A673 (cell line): ENCODE measurements at regions not wholly inside any gene's neighbourhood (a gene's known extent, or its start where the extent isn't known, plus 50 kb on each side); places are given as distances from the start of the nearest gene placed in this dataset.

Source experiments
- BruUV-seq: library from RNA; stranded (reverse); fragments of 400-500 nt; replicated peaks from 2 replicates; lab custom pipeline; 2021; lab: Mats Ljungman, UMichigan
- CTCF ChIA-PET: fragments of 300-600 bp; sonication (Branson Sonifier 250); formaldehyde crosslinking; loops from one replicate; lab custom pipeline; 2022; ENCODE audit warnings: antibody characterized with exemption; lab: Charles Lee
- POLR2A ChIA-PET: fragments of 300-600 bp; sonication (Branson Sonifier 250); formaldehyde crosslinking; loops from one replicate; lab custom pipeline; 2022; ENCODE audit warnings: antibody characterized with exemption; ENCODE audit not compliant: low non-redundant PET; lab: Charles Lee
- DNase-seq: peaks from one replicate; pipeline ENCODE4 v3.0.0-alpha.2; 2015; ENCODE audit warnings: low spot score
- H3K27ac ChIP-seq: fragments of 200-600 bp; sonication (generic); 2 replicates; pipeline ENCODE4 v1.5.1; 2016; ENCODE audit warnings: mixed run types, low read depth, mild to moderate bottlenecking, mixed read lengths, antibody characterized with exemption, low read length; ENCODE audit not compliant: poor library complexity, severe bottlenecking
- H3K27me3 ChIP-seq: fragments of 200-600 bp; sonication (generic); replicated peaks from 2 replicates; pipeline ENCODE4 v1.6.1; 2017; ENCODE audit warnings: mixed run types, low read depth, mild to moderate bottlenecking, mixed read lengths, antibody characterized with exemption, low read length; ENCODE audit not compliant: insufficient read depth, poor library complexity
- H3K36me3 ChIP-seq: fragments of 200-600 bp; sonication (generic); 2 replicates; pipeline ENCODE4 v1.6.1; 2016; ENCODE audit warnings: mixed run types, mild to moderate bottlenecking, mixed read lengths, antibody characterized with exemption, low read length; ENCODE audit not compliant: insufficient read depth, poor library complexity, severe bottlenecking
- H3K4me1 ChIP-seq: fragments of 200-600 bp; sonication (generic); 2 replicates; pipeline ENCODE4 v1.6.1; 2017; ENCODE audit warnings: mixed run types, mild to moderate bottlenecking, mixed read lengths, antibody characterized with exemption, low read length; ENCODE audit not compliant: insufficient read depth, poor library complexity, severe bottlenecking
- H3K4me3 ChIP-seq: fragments of 200-600 bp; sonication (generic); 2 replicates; pipeline ENCODE4 v1.5.1; 2016; ENCODE audit warnings: low read depth, mixed run types, mild to moderate bottlenecking, mixed read lengths, low read length; ENCODE audit not compliant: poor library complexity, severe bottlenecking
- H3K9me3 ChIP-seq: fragments of 200-600 bp; sonication (generic); 2 replicates; pipeline ENCODE4 v1.6.1; 2016; ENCODE audit warnings: mixed run types, low read depth, mild to moderate bottlenecking, mixed read lengths, antibody characterized with exemption, low read length; ENCODE audit not compliant: poor library complexity, severe bottlenecking
- CTCF ChIP-seq: fragments of 300-800, 200-600 bp; sonication (generic); conservative IDR thresholded peaks from 2 replicates; pipeline ENCODE4 v1.5.1; 2017; ENCODE audit warnings: low read depth, mild to moderate bottlenecking, antibody characterized with exemption, low read length, moderate library complexity, mixed read lengths
- EZH2 ChIP-seq: fragments of 200-600 bp; sonication (generic); IDR thresholded peaks from 2 replicates; pipeline ENCODE4 v1.6.1; 2017; ENCODE audit warnings: borderline replicate concordance, low read depth, mild to moderate bottlenecking, mixed read lengths, antibody characterized with exemption, low read length; ENCODE audit not compliant: poor library complexity, severe bottlenecking
- intact Hi-C: fragments of 100-400 bp; cut with micrococcal nuclease; formaldehyde crosslinking; loops from one replicate; pipeline ENCODE4 v1.10.0; 2022; ENCODE audit not compliant: unreplicated experiment

- TF ChIP-seq EZH2 (no peak), CTCF (no peak)
- Histone ChIP-seq H3K27ac (no peak overlapping the region), H3K36me3 (no peaks in the 10 kb centered on the region), H3K9me3 (no peaks in the 10 kb centered on the region), H3K4me1 (no peaks in the 10 kb centered on the region), H3K27me3 (no peaks in the 10 kb centered on the region), H3K4me3 (no peak overlapping the region)
- ChIA-PET CTCF (no interaction called here), POLR2A (interaction anchor here (0.6 kb wide), 1 partner anchor 35 kb away, joined by 9 read pairs; no protein-coding TSS in a partner anchor)
- intact Hi-C loops, result no loop called here
- no TSS peak for BruUV-seq
- no peak for DNase-seq
Measured at GRCh38 chr5:142259758-142260157, 65.1 kb downstream of the SPRY4 start.

DNA sequence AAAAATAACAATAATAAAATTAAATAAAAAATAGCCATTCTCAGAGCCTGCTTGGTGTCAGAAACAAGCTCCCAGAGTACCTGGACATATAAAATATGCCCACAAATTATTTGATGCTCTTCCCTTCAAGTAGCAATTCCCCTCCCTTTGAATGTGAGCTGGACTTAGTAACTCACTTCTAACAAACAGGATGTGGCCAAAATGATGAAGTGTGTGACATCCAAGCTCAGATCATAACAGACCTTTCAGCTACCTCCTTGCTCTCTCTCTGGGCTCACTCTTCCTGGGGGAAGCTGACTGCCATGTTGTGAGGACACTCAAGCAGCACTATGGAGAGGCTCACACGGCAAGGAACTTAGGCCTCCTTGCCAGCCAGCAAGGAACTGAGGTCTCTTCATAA lies 69.0 kb downstream of the SPRY4 start:
- intact Hi-C loops, result no loop called here
- Histone ChIP-seq H3K4me3 (no peak overlapping the region), H3K27ac (no peak overlapping the region), H3K36me3 (no peaks in the 10 kb centered on the region), H3K9me3 (no peaks in the 10 kb centered on the region), H3K4me1 (no peaks in the 10 kb centered on the region), H3K27me3 (no peaks in the 10 kb centered on the region)
- no peak for DNase-seq
- BruUV-seq, result no TSS peak
- POLR2A ChIA-PET, result no interaction called here
- TF ChIP-seq EZH2 (no peak), CTCF (no peak)
- CTCF ChIA-PET, result no interaction called here

- no peak for TF ChIP-seq CTCF
- CTCF ChIA-PET, result no interaction called here
- POLR2A ChIA-PET, result no interaction called here
- intact Hi-C loops, result no loop called here
- H3K27ac ChIP-seq, result no peak overlapping the region
- no TSS peak for BruUV-seq
- no peaks in the 10 kb centered on the region for H3K36me3 ChIP-seq
- no peaks in the 10 kb centered on the region for H3K9me3 ChIP-seq
- H3K27me3 ChIP-seq, result no peaks in the 10 kb centered on the region
- no peaks in the 10 kb centered on the region for H3K4me1 ChIP-seq
- DNase-seq, result no peak
- H3K4me3 ChIP-seq, result no peak overlapping the region
Measured at GRCh38 chr5:142254431-142254830, 70.4 kb downstream of the SPRY4 start.
